ENCODE measurements at regions not wholly inside any gene's neighbourhood (a gene's known extent, or its start where the extent isn't known, plus 50 kb on each side); places are given as distances from the start of the nearest gene placed in this dataset.

- TF ChIP-seq POLR2A (IDR thresholded peaks at IDR 0.05) (no peak), CTCF (IDR thresholded peaks at IDR 0.05) (no peak), EP300 (IDR thresholded peaks at IDR 0.05) (no peak)
- WGBS, 2 donors = 61 to 67% methylated on average over 5 of the region's 5 CpGs
- H3K27me3 ChIP-seq = no peaks in the 10 kb centered on the region
Observed at GRCh38 chr2:129469389-129469788, 510.1 kb upstream of the RAB6C start.

DNA sequence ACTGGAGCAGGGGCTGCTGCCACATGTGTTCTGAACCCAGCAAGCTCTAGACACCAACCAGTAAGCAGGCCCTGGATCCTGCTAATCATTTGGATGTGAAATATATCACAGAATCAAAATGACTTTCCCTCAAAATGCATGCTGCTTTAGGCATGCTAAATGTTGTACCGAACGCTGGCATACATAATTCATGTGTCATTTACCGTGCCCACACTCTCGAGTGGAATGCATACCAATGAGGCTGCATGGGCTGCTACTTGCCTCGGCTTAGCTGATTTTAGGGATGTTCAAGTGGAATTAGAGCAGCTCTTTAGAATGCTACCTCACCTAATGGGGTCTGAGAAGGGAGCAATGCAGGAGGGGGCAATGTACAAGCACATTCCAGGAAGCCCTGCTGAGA lies 509.6 kb upstream of the RAB6C start:
- Histone ChIP-seq H3K27ac (peak overlapping the region in 2 of 4 donors; percentile 18 to 36), H3K27me3 (no peaks in the 10 kb centered on the region), H3K9me3 (no peaks in the 10 kb centered on the region), H3K4me1 (no peaks in the 10 kb centered on the region), H3K36me3 (no peaks in the 10 kb centered on the region), H3K4me3 (no peak overlapping the region)
- 54 to 75% methylated on average over 5 of the region's 5 CpGs for WGBS, 2 donors
- DNase-seq (ENCODE audit: low spot score in 2 of 2) = no peak
- TF ChIP-seq CTCF (IDR thresholded peaks at IDR 0.05) (no peak), POLR2A (IDR thresholded peaks at IDR 0.05) (no peak), EP300 (IDR thresholded peaks at IDR 0.05) (no peak)

More at GRCh38 chr2:129469389-129469788, 510.1 kb upstream of the RAB6C start:
- Histone ChIP-seq H3K9me3 (no peaks in the 10 kb centered on the region), H3K27ac (peak overlapping the region in 2 of 4 donors; percentile 18 to 36), H3K4me1 (no peaks in the 10 kb centered on the region), H3K36me3 (no peaks in the 10 kb centered on the region), H3K4me3 (no peak overlapping the region)
- no peak for DNase-seq (ENCODE audit: low spot score in 2 of 2)

DNA sequence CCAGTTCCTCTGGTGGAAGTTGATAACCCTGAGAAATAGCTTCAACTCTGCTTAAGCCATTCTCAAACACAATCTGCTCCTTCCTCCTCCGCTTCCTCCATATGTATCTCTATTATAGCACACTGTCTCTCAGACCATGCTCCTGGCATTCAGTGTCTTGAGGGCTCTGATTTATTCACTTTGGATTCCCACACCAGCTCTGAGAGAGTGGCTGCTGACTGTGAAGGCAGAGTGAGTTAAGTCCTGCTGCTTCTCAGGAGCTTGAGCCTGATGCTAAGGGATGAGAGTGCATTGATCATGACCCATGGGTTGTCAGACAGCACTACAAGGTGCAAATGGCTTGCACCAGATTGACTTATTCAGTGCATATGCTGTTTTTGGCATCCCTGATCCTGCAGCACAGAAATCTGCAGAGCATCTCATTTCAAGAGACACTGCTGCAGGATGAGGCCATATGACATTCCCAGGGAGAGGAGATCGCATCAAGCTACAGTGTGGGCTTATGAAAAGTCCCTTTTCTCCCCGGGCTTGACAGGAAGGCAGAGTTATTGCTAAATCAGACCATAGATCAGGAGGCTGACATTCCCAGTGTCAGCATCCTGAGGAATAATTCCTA lies 500.5 kb upstream of the RAB6C start:
- H3K9me3 ChIP-seq = no peaks in the 10 kb centered on the region
- H3K27ac ChIP-seq = no peak overlapping the region
- no peak overlapping the region for H3K4me3 ChIP-seq
- no peaks in the 10 kb centered on the region for H3K4me1 ChIP-seq
- no peaks in the 10 kb centered on the region for H3K27me3 ChIP-seq
- DNase-seq (ENCODE audit: low spot score in 2 of 2) = no peak
- TF ChIP-seq POLR2A (IDR thresholded peaks at IDR 0.05) = no peak
- no peak for TF ChIP-seq EP300 (IDR thresholded peaks at IDR 0.05)
- TF ChIP-seq CTCF (IDR thresholded peaks at IDR 0.05) = no peak
- 47 to 48% methylated on average over 3 of the region's 3 CpGs for WGBS, 2 donors
- no peaks in the 10 kb centered on the region for H3K36me3 ChIP-seq

- H3K27me3 ChIP-seq = no peaks in the 10 kb centered on the region
- H3K9me3 ChIP-seq = no peaks in the 10 kb centered on the region
- H3K4me3 ChIP-seq = no peak overlapping the region
- no peaks in the 10 kb centered on the region for H3K4me1 ChIP-seq
- H3K27ac ChIP-seq = no peak overlapping the region
- 79 to 82% methylated on average over 7 of the region's 7 CpGs for WGBS, 2 donors
- no peaks in the 10 kb centered on the region for H3K36me3 ChIP-seq
- no peak for DNase-seq (ENCODE audit: low spot score in 2 of 2)
- TF ChIP-seq POLR2A (IDR thresholded peaks at IDR 0.05) (no peak), EP300 (IDR thresholded peaks at IDR 0.05) (no peak), CTCF (IDR thresholded peaks at IDR 0.05) (no peak)
Observed at GRCh38 chr2:129479892-129480291, 499.6 kb upstream of the RAB6C start.

GRCh38 chr2:129480790-129481189 lies 498.7 kb upstream of the RAB6C start:
- H3K9me3 ChIP-seq = no peaks in the 10 kb centered on the region
- TF ChIP-seq EP300 (IDR thresholded peaks at IDR 0.05) = no peak
- no peak for TF ChIP-seq CTCF (IDR thresholded peaks at IDR 0.05)
- no peak for TF ChIP-seq POLR2A (IDR thresholded peaks at IDR 0.05)
- no peaks in the 10 kb centered on the region for H3K36me3 ChIP-seq
- H3K27me3 ChIP-seq = no peaks in the 10 kb centered on the region
- H3K4me1 ChIP-seq = no peaks in the 10 kb centered on the region
- WGBS, 2 donors = 65 to 75% methylated on average over 3 of the region's 3 CpGs
- DNase-seq (ENCODE audit: low spot score in 2 of 2) = no peak
- H3K4me3 ChIP-seq = no peak overlapping the region
- no peak overlapping the region for H3K27ac ChIP-seq
